ENCODE measurements at regions not wholly inside any gene's neighbourhood (a gene's known extent, or its start where the extent isn't known, plus 50 kb on each side); places are given as distances from the start of the nearest gene placed in this dataset.

DNA sequence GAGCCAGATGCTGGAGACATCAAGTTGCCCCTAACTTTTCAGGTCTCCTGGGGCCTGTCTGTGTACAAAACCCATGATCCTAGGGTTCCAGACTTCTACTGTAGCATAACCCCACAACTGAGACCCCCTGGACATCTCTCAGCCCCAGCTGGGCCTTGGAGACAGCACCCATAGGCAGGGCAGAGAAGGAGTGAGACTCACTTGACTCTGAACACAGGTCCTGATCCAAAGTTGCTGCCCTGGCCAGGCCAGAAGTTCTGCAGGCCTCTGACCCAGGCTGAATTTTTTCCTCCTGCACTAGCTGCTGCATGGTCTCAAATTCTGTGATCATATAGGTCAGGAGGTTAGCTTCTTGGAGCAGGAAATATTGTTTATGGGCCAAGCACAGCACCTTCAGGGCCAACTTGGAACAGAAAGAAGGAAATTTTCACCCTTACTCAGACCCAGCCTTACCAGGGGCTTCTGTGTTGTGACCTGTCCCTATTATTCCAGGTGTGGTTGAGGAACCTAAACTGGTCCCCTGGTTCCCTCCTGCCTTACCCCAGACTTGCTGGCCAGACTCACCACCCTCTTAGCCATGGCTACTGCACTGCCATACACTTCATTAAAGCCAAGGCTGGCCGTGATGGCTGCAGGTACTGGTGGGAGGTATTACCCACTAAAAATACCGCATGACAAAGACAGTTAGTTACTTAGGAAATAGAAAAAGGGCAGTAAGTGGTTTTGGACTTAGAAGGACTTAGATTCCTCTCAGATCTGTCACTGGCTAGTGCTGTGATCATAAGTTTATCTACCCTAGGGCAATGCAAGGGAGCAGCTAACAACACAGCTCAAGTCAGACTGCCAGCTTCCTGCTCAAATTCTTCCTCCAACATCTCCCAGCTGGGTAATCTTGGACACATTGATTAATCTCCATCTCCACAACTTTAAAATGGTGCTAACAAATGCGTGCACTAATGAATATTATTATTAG lies 2180.1 kb downstream of the TP53TG3F start:
- Mint-ChIP-seq H3K27me3 (ENCODE audit: low read depth) (peaks cover 2% of the 10 kb centered on the region; the same call in 1 of the 2 replicates), H3K4me3 (no peak overlapping the region), H3K27ac (no peak overlapping the region), H3K36me3 (ENCODE audit: insufficient read depth in 1 of 3, low read depth in 3 of 3) (peaks cover 12 to 26% (median 24%) of the 10 kb centered on the region in 3 experiments; a peak in 6 of 7 replicates), H3K4me1 (no peaks in the 10 kb centered on the region), H3K9me3 (peaks cover 92 to 94% of the 10 kb centered on the region in 2 experiments)
- H2BK15ac ChIP-seq (ENCODE audit: low read depth, low read length), result no peak overlapping the region
- no peak overlapping the region for H3K23ac ChIP-seq (ENCODE audit: insufficient read length, low read depth, low read length)
- no peak overlapping the region for H2BK20ac ChIP-seq (ENCODE audit: low read depth, low read length, poor library complexity, severe bottlenecking)
- no peak overlapping the region for H4K5ac ChIP-seq (ENCODE audit: insufficient read length, low read depth, low read length)
- no peak overlapping the region for H3K56ac ChIP-seq (ENCODE audit: insufficient read length, low read depth, low read length)
- H4K91ac ChIP-seq (ENCODE audit: insufficient read length, low read depth, low read length), result no peak overlapping the region
- no peak overlapping the region for H3K4me2 ChIP-seq (ENCODE audit: insufficient read depth, insufficient read length, low read length)
- no peak overlapping the region for H2AFZ ChIP-seq (ENCODE audit: low read length)
- no peak overlapping the region for H3K9ac ChIP-seq (ENCODE audit: extremely low read depth, insufficient read length, low read length)
- no peak overlapping the region for H3T11ph ChIP-seq (ENCODE audit: low read length)
- H2AK5ac ChIP-seq (ENCODE audit: insufficient read length, low read length), result no peak overlapping the region
- no peak overlapping the region for H2BK12ac ChIP-seq (ENCODE audit: insufficient read length, low read depth, low read length)
- H4K20me1 ChIP-seq (ENCODE audit: control insufficient read depth, insufficient read depth, insufficient read length), result no peaks in the 10 kb centered on the region
- H3K14ac ChIP-seq (ENCODE audit: insufficient read depth, low read length), result no peak overlapping the region
- TF ChIP-seq, protein P1, sequence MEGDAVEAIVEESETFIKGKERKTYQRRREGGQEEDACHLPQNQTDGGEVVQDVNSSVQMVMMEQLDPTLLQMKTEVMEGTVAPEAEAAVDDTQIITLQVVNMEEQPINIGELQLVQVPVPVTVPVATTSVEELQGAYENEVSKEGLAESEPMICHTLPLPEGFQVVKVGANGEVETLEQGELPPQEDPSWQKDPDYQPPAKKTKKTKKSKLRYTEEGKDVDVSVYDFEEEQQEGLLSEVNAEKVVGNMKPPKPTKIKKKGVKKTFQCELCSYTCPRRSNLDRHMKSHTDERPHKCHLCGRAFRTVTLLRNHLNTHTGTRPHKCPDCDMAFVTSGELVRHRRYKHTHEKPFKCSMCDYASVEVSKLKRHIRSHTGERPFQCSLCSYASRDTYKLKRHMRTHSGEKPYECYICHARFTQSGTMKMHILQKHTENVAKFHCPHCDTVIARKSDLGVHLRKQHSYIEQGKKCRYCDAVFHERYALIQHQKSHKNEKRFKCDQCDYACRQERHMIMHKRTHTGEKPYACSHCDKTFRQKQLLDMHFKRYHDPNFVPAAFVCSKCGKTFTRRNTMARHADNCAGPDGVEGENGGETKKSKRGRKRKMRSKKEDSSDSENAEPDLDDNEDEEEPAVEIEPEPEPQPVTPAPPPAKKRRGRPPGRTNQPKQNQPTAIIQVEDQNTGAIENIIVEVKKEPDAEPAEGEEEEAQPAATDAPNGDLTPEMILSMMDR (conservative IDR thresholded peaks at IDR 0.05), result no peak
- H3K9me3 ChIP-seq (ENCODE audit: control insufficient read depth, low read depth, low read length), result peaks cover 86% of the 10 kb centered on the region
- H3K4me1 ChIP-seq (ENCODE audit: insufficient read depth, low read length), result no peaks in the 10 kb centered on the region
- H3K4ac ChIP-seq (ENCODE audit: low read depth, low read length), result no peak overlapping the region
- no peak overlapping the region for H3K27ac ChIP-seq (ENCODE audit: insufficient read length, low read depth, low read length)
- no peak overlapping the region for H2BK120ac ChIP-seq (ENCODE audit: low read depth, low read length, poor library complexity, severe bottlenecking)
- H4K8ac ChIP-seq (replicated peaks; ENCODE audit: insufficient read length, low read depth, low read length), result no peak overlapping the region
- H3K79me1 ChIP-seq (ENCODE audit: insufficient read depth, low read depth, low read length, poor library complexity, severe bottlenecking), result no peaks in the 10 kb centered on the region
- DNase-seq, result no peak
- no peak overlapping the region for H2BK5ac ChIP-seq (ENCODE audit: insufficient read length, low read length)
- no peak overlapping the region for H3K18ac ChIP-seq (ENCODE audit: insufficient read length, low read depth, low read length)
- no peaks in the 10 kb centered on the region for H3K27me3 ChIP-seq (ENCODE audit: insufficient read depth, low read length)
- no CpG with 5 or more reads among the region's 3 CpGs for WGBS (ENCODE audit: extremely low coverage, insufficient read length, low lambda C conversion rate)
- no peaks in the 10 kb centered on the region for H3K23me2 ChIP-seq (ENCODE audit: insufficient read length, low read depth, low read length, poor library complexity, severe bottlenecking)
- H3K79me2 ChIP-seq (ENCODE audit: insufficient read depth, low read length), result no peaks in the 10 kb centered on the region

All from H9 (cell line).